ENCODE measurements at regions not wholly inside any gene's neighbourhood (a gene's known extent, or its start where the extent isn't known, plus 50 kb on each side); places are given as distances from the start of the nearest gene placed in this dataset.
"Not testable (repeated sequence)": the region's sequence is repeated elsewhere in the genome, so short reads cannot be mapped to it uniquely, and the experiment has no call there.

DNA sequence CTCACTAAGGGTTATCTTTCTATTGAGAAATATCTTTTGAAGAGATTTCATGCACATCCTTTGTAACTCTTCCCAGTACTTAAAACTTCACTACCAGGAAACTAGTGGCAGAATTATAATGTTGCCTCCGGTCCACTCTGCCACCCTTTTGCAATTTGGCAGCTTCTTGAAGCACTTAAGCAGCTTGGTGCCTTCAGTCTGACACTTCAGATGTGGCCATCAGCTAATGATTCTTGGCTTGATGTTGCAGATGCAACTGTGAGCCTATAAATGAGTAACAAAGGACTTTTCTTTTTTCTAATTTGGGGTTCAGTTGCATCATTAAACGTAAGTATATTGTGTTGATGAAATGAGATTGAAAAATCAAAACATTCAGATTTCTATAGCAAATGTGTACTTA lies 187.5 kb upstream of the C21orf91 start:
- no peak overlapping the region for H3K4me3 ChIP-seq (ENCODE audit: low read depth, low read length)
- no peak for DNase-seq (ENCODE audit: low read depth)
- in situ Hi-C loops (cut with HindIII; ENCODE audit: low sequenced_read_pairs), result no loop called here

DNA sequence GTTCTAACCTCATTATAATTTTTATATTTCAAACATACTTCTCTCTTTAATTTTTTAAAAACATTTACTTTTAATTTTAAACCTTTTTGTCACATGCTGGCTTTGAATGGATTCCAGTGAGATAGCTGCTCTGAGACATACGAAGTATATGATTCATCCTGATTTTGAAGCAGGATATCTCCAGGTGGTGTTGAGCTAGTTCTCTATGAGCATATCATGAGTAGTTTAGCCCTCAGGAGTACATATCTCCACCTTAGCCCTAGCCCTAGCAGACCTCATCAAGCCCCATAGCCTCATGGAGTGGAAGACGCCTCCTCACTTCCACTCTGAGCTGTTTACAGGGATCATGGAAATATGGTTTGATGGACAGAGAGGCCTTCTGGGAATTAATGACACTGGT lies 183.2 kb upstream of the C21orf91 start:
- no peak overlapping the region for H3K4me3 ChIP-seq (ENCODE audit: low read depth, low read length)
- in situ Hi-C loops (cut with HindIII; ENCODE audit: low sequenced_read_pairs), result no loop called here
- no peak for DNase-seq (ENCODE audit: low read depth)
- TF ChIP-seq, protein P1, sequence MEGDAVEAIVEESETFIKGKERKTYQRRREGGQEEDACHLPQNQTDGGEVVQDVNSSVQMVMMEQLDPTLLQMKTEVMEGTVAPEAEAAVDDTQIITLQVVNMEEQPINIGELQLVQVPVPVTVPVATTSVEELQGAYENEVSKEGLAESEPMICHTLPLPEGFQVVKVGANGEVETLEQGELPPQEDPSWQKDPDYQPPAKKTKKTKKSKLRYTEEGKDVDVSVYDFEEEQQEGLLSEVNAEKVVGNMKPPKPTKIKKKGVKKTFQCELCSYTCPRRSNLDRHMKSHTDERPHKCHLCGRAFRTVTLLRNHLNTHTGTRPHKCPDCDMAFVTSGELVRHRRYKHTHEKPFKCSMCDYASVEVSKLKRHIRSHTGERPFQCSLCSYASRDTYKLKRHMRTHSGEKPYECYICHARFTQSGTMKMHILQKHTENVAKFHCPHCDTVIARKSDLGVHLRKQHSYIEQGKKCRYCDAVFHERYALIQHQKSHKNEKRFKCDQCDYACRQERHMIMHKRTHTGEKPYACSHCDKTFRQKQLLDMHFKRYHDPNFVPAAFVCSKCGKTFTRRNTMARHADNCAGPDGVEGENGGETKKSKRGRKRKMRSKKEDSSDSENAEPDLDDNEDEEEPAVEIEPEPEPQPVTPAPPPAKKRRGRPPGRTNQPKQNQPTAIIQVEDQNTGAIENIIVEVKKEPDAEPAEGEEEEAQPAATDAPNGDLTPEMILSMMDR (IDR thresholded peaks at IDR 0.05; ENCODE audit: low read depth, low read length, missing control alignments), result no peak

More for the DNA sequence above, 187.5 kb upstream of the C21orf91 start:
- TF ChIP-seq, protein P1 (IDR thresholded peaks at IDR 0.05; ENCODE audit: low read depth, low read length, missing control alignments), result no peak

GRCh38 chr21:18000981-18001686 lies 182.0 kb upstream of the C21orf91 start:
- in situ Hi-C loops (cut with HindIII; ENCODE audit: low sequenced_read_pairs), result no loop called here
- TF ChIP-seq, protein P1 (IDR thresholded peaks at IDR 0.05; ENCODE audit: low read depth, low read length, missing control alignments), result no peak
- no peak for DNase-seq (ENCODE audit: low read depth)
- H3K4me3 ChIP-seq (ENCODE audit: low read depth, low read length), result no peak overlapping the region

DNA sequence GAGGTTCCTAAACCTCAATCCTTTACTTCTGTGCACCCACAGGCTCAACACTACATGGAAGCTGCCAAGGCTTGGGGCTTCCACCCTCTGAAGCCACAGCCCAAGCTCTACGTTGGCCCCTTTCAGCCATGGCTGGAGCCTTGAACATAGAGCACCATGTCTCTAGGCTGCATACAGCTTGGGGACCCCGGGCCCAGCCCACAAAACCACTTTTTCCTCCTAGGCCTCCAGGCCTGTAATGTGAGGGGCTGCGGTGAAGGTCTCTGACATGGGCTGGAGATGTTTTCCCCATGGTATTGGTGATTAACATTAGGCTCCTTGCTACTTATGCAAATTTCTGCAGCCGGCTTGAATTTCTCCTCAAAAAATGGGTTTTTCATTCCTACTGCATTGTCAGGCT lies 179.4 kb upstream of the C21orf91 start:
- DNase-seq (ENCODE audit: low read depth); in situ Hi-C loops (cut with HindIII; ENCODE audit: low sequenced_read_pairs); H3K4me3 ChIP-seq (ENCODE audit: low read depth, low read length): not testable (repeated sequence)

GRCh38 chr21:17989780-17990179 lies 170.6 kb upstream of the C21orf91 start:
- DNase-seq (ENCODE audit: low read depth), result no peak
- TF ChIP-seq, protein P1 (IDR thresholded peaks at IDR 0.05; ENCODE audit: low read depth, low read length, missing control alignments), result no peak
- H3K4me3 ChIP-seq (ENCODE audit: low read depth, low read length), result no peak overlapping the region
- in situ Hi-C loops (cut with HindIII; ENCODE audit: low sequenced_read_pairs), result no loop called here

GRCh38 chr21:17988102-17988437 lies 168.9 kb upstream of the C21orf91 start:
- TF ChIP-seq, protein P1 (IDR thresholded peaks at IDR 0.05; ENCODE audit: low read depth, low read length, missing control alignments), result no peak
- in situ Hi-C loops (cut with HindIII; ENCODE audit: low sequenced_read_pairs), result no loop called here
- no peak overlapping the region for H3K4me3 ChIP-seq (ENCODE audit: low read depth, low read length)
- no peak for DNase-seq (ENCODE audit: low read depth)

DNA sequence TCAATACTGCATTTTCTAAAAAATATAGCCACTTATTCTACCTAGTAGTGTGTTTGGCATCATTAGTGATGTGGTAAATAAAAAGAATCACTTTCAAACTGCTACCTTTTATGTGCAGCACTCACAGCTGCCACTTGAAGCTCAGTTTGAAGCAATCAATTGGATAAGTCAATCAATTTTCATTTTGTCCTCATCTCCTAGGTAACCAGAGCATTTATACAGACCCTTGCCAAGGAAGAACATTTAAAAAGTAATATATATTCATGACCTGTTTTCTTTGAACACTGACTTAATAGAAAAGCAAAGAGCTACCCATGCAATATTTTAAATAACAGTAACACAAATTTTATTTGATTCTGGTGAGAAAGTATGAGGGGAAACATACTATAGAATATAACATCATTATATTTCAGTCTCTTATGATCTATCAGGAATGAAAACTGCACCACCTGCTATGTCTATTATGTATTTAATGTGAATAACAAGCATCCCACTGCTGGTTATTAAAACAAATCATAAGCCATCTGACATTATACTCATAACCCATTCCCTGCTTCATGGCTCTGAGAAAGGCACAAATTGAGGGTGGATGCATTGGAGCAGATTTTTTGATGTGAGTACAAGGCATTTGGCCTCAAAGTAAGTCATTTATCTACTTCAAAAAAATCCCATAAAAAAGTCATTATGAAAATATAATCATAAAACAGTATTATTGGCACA lies 168.4 kb upstream of the C21orf91 start:
- H3K4me3 ChIP-seq (ENCODE audit: low read depth, low read length), result no peak overlapping the region
- in situ Hi-C loops (cut with HindIII; ENCODE audit: low sequenced_read_pairs), result no loop called here
- TF ChIP-seq, protein P1 (IDR thresholded peaks at IDR 0.05; ENCODE audit: low read depth, low read length, missing control alignments), result no peak
- DNase-seq (ENCODE audit: low read depth), result no peak

Data from astrocyte of the cerebellum (primary cell).